HEK293T (cell line): ENCODE measurements at regions not wholly inside any gene's neighbourhood (a gene's known extent, or its start where the extent isn't known, plus 50 kb on each side); places are given as distances from the start of the nearest gene placed in this dataset.

Experiments used
- CTCF ChIA-PET: fragments of 350-600 bp; formaldehyde crosslinking; extraction: SDS; loops from one replicate; lab custom pipeline; 2021; ENCODE audit warnings: antibody characterized with exemption, inconsistent platforms; lab: Yijun Ruan, JAX
- POLR2A ChIA-PET: fragments of 350-600 bp; formaldehyde crosslinking; extraction: SDS; loops from one replicate; lab custom pipeline; 2020; ENCODE audit warnings: antibody characterized with exemption, inconsistent platforms; lab: Yijun Ruan, JAX
- DNase-seq: peaks from one replicate; pipeline ENCODE4 v3.0.0; 2012; ENCODE audit warnings: mixed read lengths; ENCODE audit errors: extremely low spot score
- ARNT ChIP-seq: fragments of 450-650 bp; IDR thresholded peaks from 2 replicates; pipeline ENCODE4 v1.6.1; 2017; ENCODE audit warnings: mild to moderate bottlenecking
- BHLHE40 ChIP-seq: fragments of 450-650 bp; IDR thresholded peaks from 2 replicates; pipeline ENCODE4 v1.6.1; 2016; ENCODE audit warnings: mild to moderate bottlenecking, moderate library complexity, borderline replicate concordance
- CTBP1 ChIP-seq: fragments of 450-650 bp; IDR thresholded peaks from 2 replicates; pipeline ENCODE4 v1.6.1; 2016; ENCODE audit warnings: borderline replicate concordance
- ELF4 ChIP-seq: fragments of 450-650 bp; IDR thresholded peaks from 2 replicates; pipeline ENCODE4 v1.6.1; 2017; ENCODE audit warnings: antibody characterized with exemption
- FOXA1 ChIP-seq: fragments of 450-650 bp; IDR thresholded peaks from 2 replicates; pipeline ENCODE4 v1.6.1; 2016; ENCODE audit warnings: mild to moderate bottlenecking
- FOXK2 ChIP-seq: fragments of 450-650 bp; IDR thresholded peaks from 2 replicates; pipeline ENCODE4 v1.6.1; 2016; ENCODE audit warnings: mild to moderate bottlenecking
- FOXM1 ChIP-seq: fragments of 450-650 bp; IDR thresholded peaks from 2 replicates; pipeline ENCODE4 v1.6.1; 2017; ENCODE audit warnings: mild to moderate bottlenecking, borderline replicate concordance
- HDGF ChIP-seq: fragments of 450-650 bp; IDR thresholded peaks from 2 replicates; pipeline ENCODE4 v1.6.1; 2017; ENCODE audit warnings: antibody characterized with exemption, borderline replicate concordance
- L3MBTL2 ChIP-seq: fragments of 450-650 bp; conservative IDR thresholded peaks from 2 replicates; pipeline ENCODE4 v1.6.1; 2016; ENCODE audit warnings: mild to moderate bottlenecking
- LEF1 ChIP-seq: fragments of 450-650 bp; IDR thresholded peaks from 2 replicates; pipeline ENCODE4 v1.6.1; 2017; ENCODE audit warnings: mild to moderate bottlenecking, borderline replicate concordance
- NFRKB ChIP-seq: fragments of 450-650 bp; IDR thresholded peaks from 2 replicates; pipeline ENCODE4 v1.6.1; 2016; ENCODE audit warnings: mild to moderate bottlenecking, moderate library complexity
- SP1 ChIP-seq: fragments of 450-650 bp; IDR thresholded peaks from 2 replicates; pipeline ENCODE4 v1.6.1; 2017
- SUZ12 ChIP-seq: fragments of 450-650 bp; IDR thresholded peaks from 2 replicates; pipeline ENCODE4 v1.6.1; 2016; ENCODE audit warnings: mild to moderate bottlenecking
- TARDBP ChIP-seq: fragments of 450-650 bp; IDR thresholded peaks from 2 replicates; pipeline ENCODE4 v1.6.1; 2016
- ZNF384 ChIP-seq: fragments of 450-650 bp; IDR thresholded peaks from 2 replicates; pipeline ENCODE4 v1.6.1; 2016
- TF ChIP-seq, protein P1 (sequence below): fragments of 450-650 bp; IDR thresholded peaks from 2 replicates; pipeline ENCODE4 v1.6.1; 2016

- TF ChIP-seq BHLHE40 (no peak), SUZ12 (no peak), FOXA1 (no peak), NFRKB (no peak), FOXK2 (no peak)
- TF ChIP-seq, protein P1, sequence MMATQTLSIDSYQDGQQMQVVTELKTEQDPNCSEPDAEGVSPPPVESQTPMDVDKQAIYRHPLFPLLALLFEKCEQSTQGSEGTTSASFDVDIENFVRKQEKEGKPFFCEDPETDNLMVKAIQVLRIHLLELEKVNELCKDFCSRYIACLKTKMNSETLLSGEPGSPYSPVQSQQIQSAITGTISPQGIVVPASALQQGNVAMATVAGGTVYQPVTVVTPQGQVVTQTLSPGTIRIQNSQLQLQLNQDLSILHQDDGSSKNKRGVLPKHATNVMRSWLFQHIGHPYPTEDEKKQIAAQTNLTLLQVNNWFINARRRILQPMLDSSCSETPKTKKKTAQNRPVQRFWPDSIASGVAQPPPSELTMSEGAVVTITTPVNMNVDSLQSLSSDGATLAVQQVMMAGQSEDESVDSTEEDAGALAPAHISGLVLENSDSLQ, result no peak
- ChIA-PET POLR2A (no interaction called here), CTCF (no interaction called here)
- no peak for DNase-seq
These were observed 125.4 kb upstream of the KLF12 start for GRCh38 chr13:74259641-74260040.

DNA sequence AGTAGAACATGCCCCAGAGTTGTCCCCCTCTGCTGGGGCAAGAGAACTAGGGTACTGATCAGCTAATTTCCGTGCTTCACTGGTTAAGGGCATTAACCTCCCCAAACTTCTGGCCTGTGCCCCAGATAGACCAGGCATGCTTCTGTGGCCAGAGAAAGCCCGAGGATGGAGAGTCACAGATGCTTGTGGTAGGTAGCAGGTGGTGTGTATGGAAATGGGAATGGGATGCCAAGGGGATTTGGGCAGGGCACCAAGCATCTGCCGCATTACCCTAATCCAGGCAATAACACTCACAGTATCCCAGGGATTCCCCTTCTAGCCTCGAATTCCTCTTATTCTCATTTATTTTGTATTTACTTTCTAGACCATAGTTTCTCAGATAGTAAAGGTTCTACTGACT, 124.8 kb upstream of the KLF12 start:
- DNase-seq, result no peak
- TF ChIP-seq SP1 (no peak), L3MBTL2 (no peak), HDGF (no peak), ZNF384 (no peak), TARDBP (no peak), FOXK2 (no peak), SUZ12 (no peak), BHLHE40 (no peak), ARNT (no peak), LEF1 (no peak), FOXA1 (no peak)
- TF ChIP-seq, protein P1, result no peak
- CTCF ChIA-PET, result no interaction called here
- POLR2A ChIA-PET, result no interaction called here

GRCh38 chr13:74256969-74257368, 122.8 kb upstream of the KLF12 start:
- no peak for TF ChIP-seq BHLHE40
- no peak for TF ChIP-seq ZNF384
- no peak for TF ChIP-seq FOXM1
- TF ChIP-seq FOXK2, result no peak
- TF ChIP-seq NFRKB, result no peak
- TF ChIP-seq SP1, result no peak
- no peak for TF ChIP-seq FOXA1
- no peak for TF ChIP-seq SUZ12
- TF ChIP-seq, protein P1, result no peak
- no peak for TF ChIP-seq LEF1
- TF ChIP-seq ARNT, result no peak
- TF ChIP-seq HDGF, result no peak
- POLR2A ChIA-PET, result no interaction called here
- CTCF ChIA-PET, result interaction anchor here (0.5 to 0.6 kb wide), 2 partner anchors 105 to 421 kb away, joined by 3 to 4 read pairs; no protein-coding TSS in a partner anchor
- no peak for DNase-seq

- POLR2A ChIA-PET, result no interaction called here
- CTCF ChIA-PET, result interaction anchor here (1.2 kb wide), 1 partner anchor 34 kb away, joined by 6 read pairs; no protein-coding TSS in a partner anchor
- no peak for TF ChIP-seq ARNT
- TF ChIP-seq HDGF, result no peak
- TF ChIP-seq CTBP1, result no peak
- no peak for TF ChIP-seq FOXA1
- TF ChIP-seq SP1, result no peak
- DNase-seq, result no peak
These were observed 119.0 kb upstream of the KLF12 start for GRCh38 chr13:74253161-74253560.

DNA sequence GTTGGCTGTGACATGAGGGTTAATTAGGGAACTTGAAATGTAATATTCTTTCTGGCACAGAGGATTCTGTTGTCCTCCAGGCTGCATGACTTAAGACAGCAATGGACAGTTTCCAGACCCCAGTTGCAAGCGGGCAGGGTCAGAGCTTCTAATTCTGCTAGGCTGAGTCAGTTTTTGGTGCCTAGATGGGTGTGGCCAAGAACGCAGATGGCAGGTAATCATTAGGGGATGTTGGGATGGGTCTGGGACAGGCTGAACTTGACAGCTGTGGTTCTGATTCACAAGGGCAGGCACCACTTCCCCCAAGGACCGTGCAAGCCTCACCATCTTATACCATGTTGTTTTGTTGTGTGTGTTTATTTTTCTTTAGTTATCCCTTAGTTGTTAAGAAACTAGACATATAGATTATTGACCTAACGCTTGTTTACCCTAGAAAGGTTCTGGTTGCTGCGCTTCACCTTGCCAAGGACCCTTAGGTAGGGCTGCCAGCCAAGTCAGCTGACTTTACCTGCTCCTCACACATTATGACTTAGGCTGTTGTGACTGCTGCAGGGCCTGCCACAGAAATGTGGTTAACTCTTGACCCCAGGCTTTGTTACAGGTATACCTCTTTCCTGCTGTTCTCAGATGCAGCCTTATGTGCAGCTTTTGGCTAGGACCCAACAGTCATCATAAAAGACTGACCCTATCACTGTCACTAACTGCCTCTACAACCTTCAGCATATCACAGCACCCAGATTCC, 117.7 kb upstream of the KLF12 start:
- TF ChIP-seq ZNF384, result no peak
- TF ChIP-seq, protein P1, result no peak
- TF ChIP-seq BHLHE40, result no peak
- TF ChIP-seq SUZ12, result no peak
- TF ChIP-seq ELF4, result no peak
- no peak for TF ChIP-seq L3MBTL2
- no peak for TF ChIP-seq FOXA1
- TF ChIP-seq FOXK2, result no peak
- ChIA-PET POLR2A (no interaction called here), CTCF (no interaction called here)
- DNase-seq, result no peak

DNA sequence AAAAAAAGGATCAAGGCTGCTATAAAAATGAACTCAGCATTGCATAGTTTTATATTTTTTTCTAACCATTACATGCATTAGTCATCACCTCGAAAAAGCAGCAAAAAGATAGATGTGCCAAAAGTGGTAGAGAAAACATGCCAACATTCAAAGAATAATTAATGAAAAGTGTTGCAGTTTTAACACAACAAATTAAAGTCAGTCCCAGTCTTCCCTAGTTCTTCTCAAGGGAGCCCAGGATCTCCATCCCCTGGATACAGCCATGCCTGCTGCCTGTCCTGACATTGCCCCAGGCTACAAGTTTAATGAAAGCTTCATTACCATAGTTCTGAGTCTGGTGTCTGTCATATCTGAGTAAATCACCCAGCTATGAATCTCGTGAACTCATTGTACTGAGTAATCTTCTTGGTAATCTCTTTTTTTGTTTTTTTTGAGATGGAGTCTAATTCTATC, 116.6 kb upstream of the KLF12 start:
- TF ChIP-seq SP1, result no peak
- TF ChIP-seq, protein P1, result peak; percentile 57; the same call in 1 of the 2 replicates
- CTCF ChIA-PET, result no interaction called here
- DNase-seq, result no peak

More for the DNA sequence above, 116.6 kb upstream of the KLF12 start:
- POLR2A ChIA-PET, result no interaction called here
